ENCODE measurements at regions not wholly inside any gene's neighbourhood (a gene's known extent, or its start where the extent isn't known, plus 50 kb on each side); places are given as distances from the start of the nearest gene placed in this dataset.
"Not testable (repeated sequence)": the region's sequence is repeated elsewhere in the genome, so short reads cannot be mapped to it uniquely, and the experiment has no call there.

DNA sequence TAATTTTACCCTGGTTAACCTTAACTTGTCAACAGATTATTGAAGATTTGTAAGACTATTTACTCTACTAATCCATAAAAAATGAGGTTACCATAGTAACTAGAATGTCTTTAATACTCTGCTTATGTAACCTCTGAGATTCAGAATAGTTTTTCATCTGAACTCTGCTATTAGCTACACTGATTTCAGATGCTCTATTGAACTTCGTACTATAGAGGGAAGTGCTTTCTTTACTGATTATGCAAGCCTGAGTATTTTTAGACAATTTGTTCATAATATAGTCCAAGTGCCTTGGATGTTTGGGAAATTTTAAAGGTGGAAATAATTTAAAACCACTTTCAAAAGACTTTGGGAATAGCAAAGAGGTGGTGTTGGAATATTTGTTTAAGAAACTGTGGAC is 107.9 kb upstream of the GBE1 start:
- TF ChIP-seq, protein P1, sequence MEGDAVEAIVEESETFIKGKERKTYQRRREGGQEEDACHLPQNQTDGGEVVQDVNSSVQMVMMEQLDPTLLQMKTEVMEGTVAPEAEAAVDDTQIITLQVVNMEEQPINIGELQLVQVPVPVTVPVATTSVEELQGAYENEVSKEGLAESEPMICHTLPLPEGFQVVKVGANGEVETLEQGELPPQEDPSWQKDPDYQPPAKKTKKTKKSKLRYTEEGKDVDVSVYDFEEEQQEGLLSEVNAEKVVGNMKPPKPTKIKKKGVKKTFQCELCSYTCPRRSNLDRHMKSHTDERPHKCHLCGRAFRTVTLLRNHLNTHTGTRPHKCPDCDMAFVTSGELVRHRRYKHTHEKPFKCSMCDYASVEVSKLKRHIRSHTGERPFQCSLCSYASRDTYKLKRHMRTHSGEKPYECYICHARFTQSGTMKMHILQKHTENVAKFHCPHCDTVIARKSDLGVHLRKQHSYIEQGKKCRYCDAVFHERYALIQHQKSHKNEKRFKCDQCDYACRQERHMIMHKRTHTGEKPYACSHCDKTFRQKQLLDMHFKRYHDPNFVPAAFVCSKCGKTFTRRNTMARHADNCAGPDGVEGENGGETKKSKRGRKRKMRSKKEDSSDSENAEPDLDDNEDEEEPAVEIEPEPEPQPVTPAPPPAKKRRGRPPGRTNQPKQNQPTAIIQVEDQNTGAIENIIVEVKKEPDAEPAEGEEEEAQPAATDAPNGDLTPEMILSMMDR (IDR thresholded peaks at IDR 0.05), result no peak
- no peaks in the 10 kb centered on the region for H3K4me1 ChIP-seq
- DNase-seq, result no peak
- no peaks in the 10 kb centered on the region for H3K27me3 ChIP-seq
- intact Hi-C loops (cut with DNase I), result no loop called here
- H3K36me3 ChIP-seq, result no peaks in the 10 kb centered on the region
- no peak for ATAC-seq
- no peak overlapping the region for H3K4me3 ChIP-seq
- no peak overlapping the region for H3K27ac ChIP-seq
- H3K9me3 ChIP-seq, result no peaks in the 10 kb centered on the region

DNA sequence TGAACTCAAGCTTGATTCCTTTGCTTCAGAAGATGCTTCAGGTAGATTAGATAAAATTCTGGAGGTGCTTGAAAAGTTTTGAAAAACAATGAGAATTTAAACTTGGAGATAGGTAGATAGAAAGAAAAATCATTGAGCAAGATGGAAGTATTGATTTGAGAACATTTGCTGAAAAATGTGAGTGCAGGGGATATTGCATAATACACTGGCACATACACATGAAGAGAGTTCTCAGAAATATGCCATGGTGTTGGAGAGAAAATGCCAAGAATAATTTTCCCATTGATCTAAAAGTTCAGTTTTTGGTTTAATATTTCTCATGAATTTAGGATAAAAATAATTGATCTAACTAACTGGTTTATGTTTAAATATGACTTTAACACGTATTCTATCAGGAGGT is 107.2 kb upstream of the GBE1 start:
- ATAC-seq (no peak), DNase-seq (no peak)
- intact Hi-C loops (cut with DNase I), result no loop called here
- Histone ChIP-seq H3K9me3 (no peaks in the 10 kb centered on the region), H3K4me3 (no peak overlapping the region), H3K36me3 (no peaks in the 10 kb centered on the region), H3K4me1 (no peaks in the 10 kb centered on the region), H3K27ac (no peak overlapping the region), H3K27me3 (no peaks in the 10 kb centered on the region)
- TF ChIP-seq, protein P1 (IDR thresholded peaks at IDR 0.05), result no peak

GRCh38 chr3:81867875-81868274 is 106.4 kb upstream of the GBE1 start:
- intact Hi-C loops (cut with DNase I), result no loop called here

DNA sequence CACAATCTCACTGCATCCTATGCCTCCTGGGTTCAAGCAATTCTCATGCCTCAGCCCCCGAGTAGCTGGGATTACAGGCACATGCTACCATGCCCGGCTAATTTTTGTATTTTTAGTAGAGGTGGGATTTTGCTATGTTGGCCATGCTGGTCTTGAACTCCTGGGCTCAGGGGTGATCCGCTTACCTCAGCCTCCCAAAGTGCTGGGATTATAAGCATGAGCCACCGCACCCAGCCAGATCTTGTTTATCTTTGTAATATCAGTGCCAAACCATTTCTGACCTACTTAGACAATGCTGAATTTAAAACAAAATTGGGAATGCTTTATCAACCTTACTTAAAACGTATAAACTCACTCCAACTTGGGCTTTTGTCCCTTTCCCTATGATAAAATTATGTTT is 103.7 kb upstream of the GBE1 start:
- intact Hi-C loops (cut with DNase I); H3K4me1 ChIP-seq; H3K36me3 ChIP-seq; DNase-seq; H3K4me3 ChIP-seq; ATAC-seq; H3K27me3 ChIP-seq; H3K27ac ChIP-seq; H3K9me3 ChIP-seq: not testable (repeated sequence)

More at GRCh38 chr3:81867875-81868274, 106.4 kb upstream of the GBE1 start:
- no peaks in the 10 kb centered on the region for H3K36me3 ChIP-seq
- ATAC-seq (no peak), DNase-seq (no peak)
- no peaks in the 10 kb centered on the region for H3K27me3 ChIP-seq
- TF ChIP-seq, protein P1 (IDR thresholded peaks at IDR 0.05), result no peak
- no peak overlapping the region for H3K27ac ChIP-seq
- H3K4me1 ChIP-seq, result no peaks in the 10 kb centered on the region
- H3K9me3 ChIP-seq, result no peaks in the 10 kb centered on the region
- H3K4me3 ChIP-seq, result no peak overlapping the region

DNA sequence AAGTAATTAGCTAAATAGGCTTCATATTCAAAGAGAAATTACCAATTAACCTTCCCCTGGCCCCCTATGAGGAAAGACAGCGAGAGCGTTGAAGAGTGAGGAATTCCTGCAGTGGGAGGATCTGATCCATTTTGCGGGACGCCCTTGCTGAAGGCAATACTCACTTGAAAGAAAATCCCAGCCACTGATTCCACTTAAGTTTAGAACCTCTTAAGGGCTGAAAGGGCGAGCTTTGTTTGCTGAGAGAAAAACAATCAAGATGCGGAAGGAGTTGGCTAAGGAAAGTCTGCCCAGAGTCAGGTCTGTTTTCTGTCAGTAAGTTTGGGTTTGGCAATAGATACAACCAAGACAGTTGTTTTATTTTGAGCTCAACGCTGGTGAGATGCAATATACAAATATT is 102.8 kb upstream of the GBE1 start:
- peak; percentile 86 for ATAC-seq
- H3K4me3 ChIP-seq, result no peak overlapping the region
- no peaks in the 10 kb centered on the region for H3K27me3 ChIP-seq
- DNase-seq, result no peak
- TF ChIP-seq, protein P1 (IDR thresholded peaks at IDR 0.05), result no peak
- no peaks in the 10 kb centered on the region for H3K36me3 ChIP-seq
- no peaks in the 10 kb centered on the region for H3K4me1 ChIP-seq
- no peaks in the 10 kb centered on the region for H3K9me3 ChIP-seq
- intact Hi-C loops (cut with DNase I), result no loop called here
- H3K27ac ChIP-seq, result no peak overlapping the region

- TF ChIP-seq, protein P1 (IDR thresholded peaks at IDR 0.05), result no peak
- no peak for DNase-seq
- Histone ChIP-seq H3K4me1 (no peaks in the 10 kb centered on the region), H3K36me3 (no peaks in the 10 kb centered on the region), H3K27ac (no peak overlapping the region), H3K9me3 (no peaks in the 10 kb centered on the region), H3K4me3 (no peak overlapping the region), H3K27me3 (no peaks in the 10 kb centered on the region)
- intact Hi-C loops (cut with DNase I), result no loop called here
- ATAC-seq, result no peak
These were observed 102.3 kb upstream of the GBE1 start for GRCh38 chr3:81863756-81864155.

Measured in left lung (tissue), 4 donors.